ENCODE measurements at regions not wholly inside any gene's neighbourhood (a gene's known extent, or its start where the extent isn't known, plus 50 kb on each side); places are given as distances from the start of the nearest gene placed in this dataset.

- Histone ChIP-seq H3K27me3 (ENCODE audit: insufficient read depth, low read length) (no peaks in the 10 kb centered on the region), H3K4me3 (ENCODE audit: low read length in 2 of 2) (no peak overlapping the region), H3K9me3 (ENCODE audit: control insufficient read depth in 1 of 2, low read length in 2 of 2) (no peaks in the 10 kb centered on the region), H3K27ac (ENCODE audit: low read depth, low read length) (no peak overlapping the region), H3K36me3 (ENCODE audit: insufficient read depth, low read length) (no peaks in the 10 kb centered on the region), H3K4me1 (ENCODE audit: insufficient read depth, low read length) (no peaks in the 10 kb centered on the region)
- CTCF ChIA-PET (ENCODE audit: partially characterized antibody), result no interaction called here
- Mint-ChIP-seq H3K9me3 (peaks cover 0 to 4% (median 0%) of the 10 kb centered on the region in 8 donors), H3K27ac (no peak overlapping the region), H3K4me3 (no peak overlapping the region), H3K4me1 (no peaks in the 10 kb centered on the region), H3K27me3 (no peaks in the 10 kb centered on the region), H3K36me3 (no peaks in the 10 kb centered on the region)
- no peak for DNase-seq
- intact Hi-C loops (cut with micrococcal nuclease), result no loop called here
- POLR2A ChIA-PET (ENCODE audit: partially characterized antibody), result no interaction called here
These were observed 97.8 kb upstream of the PDE3A start for GRCh38 chr12:20270557-20270956.

GRCh38 chr12:20272161-20272560, 96.2 kb upstream of the PDE3A start:
- no peak for DNase-seq
- Mint-ChIP-seq H3K36me3 (no peaks in the 10 kb centered on the region), H3K9me3 (peaks cover 0 to 4% (median 0%) of the 10 kb centered on the region in 8 donors), H3K4me3 (no peak overlapping the region), H3K27ac (no peak overlapping the region), H3K4me1 (no peaks in the 10 kb centered on the region), H3K27me3 (no peaks in the 10 kb centered on the region)
- Histone ChIP-seq H3K27me3 (ENCODE audit: insufficient read depth, low read length) (no peaks in the 10 kb centered on the region), H3K4me3 (ENCODE audit: low read length in 2 of 2) (no peak overlapping the region), H3K27ac (ENCODE audit: low read depth, low read length) (no peak overlapping the region), H3K4me1 (ENCODE audit: insufficient read depth, low read length) (no peaks in the 10 kb centered on the region), H3K36me3 (ENCODE audit: insufficient read depth, low read length) (no peaks in the 10 kb centered on the region), H3K9me3 (ENCODE audit: control insufficient read depth in 1 of 2, low read length in 2 of 2) (no peaks in the 10 kb centered on the region)
- CTCF ChIA-PET (ENCODE audit: partially characterized antibody), result no interaction called here
- intact Hi-C loops (cut with micrococcal nuclease), result no loop called here
- POLR2A ChIA-PET (ENCODE audit: partially characterized antibody), result no interaction called here

- Mint-ChIP-seq H3K4me3 (no peak overlapping the region), H3K4me1 (no peaks in the 10 kb centered on the region), H3K9me3 (peaks cover 0 to 4% (median 0%) of the 10 kb centered on the region in 8 donors), H3K27me3 (no peaks in the 10 kb centered on the region), H3K36me3 (no peaks in the 10 kb centered on the region), H3K27ac (no peak overlapping the region)
- intact Hi-C loops (cut with micrococcal nuclease), result no loop called here
- Histone ChIP-seq H3K4me1 (ENCODE audit: insufficient read depth, low read length) (no peaks in the 10 kb centered on the region), H3K36me3 (ENCODE audit: insufficient read depth, low read length) (no peaks in the 10 kb centered on the region), H3K27ac (ENCODE audit: low read depth, low read length) (no peak overlapping the region), H3K9me3 (ENCODE audit: control insufficient read depth in 1 of 2, low read length in 2 of 2) (no peaks in the 10 kb centered on the region), H3K27me3 (ENCODE audit: insufficient read depth, low read length) (no peaks in the 10 kb centered on the region), H3K4me3 (ENCODE audit: low read length in 2 of 2) (no peak overlapping the region)
- ChIA-PET CTCF (ENCODE audit: partially characterized antibody) (no interaction called here), POLR2A (ENCODE audit: partially characterized antibody) (no interaction called here)
- no peak for DNase-seq
These were observed 95.5 kb upstream of the PDE3A start for GRCh38 chr12:20272801-20273200.

DNA sequence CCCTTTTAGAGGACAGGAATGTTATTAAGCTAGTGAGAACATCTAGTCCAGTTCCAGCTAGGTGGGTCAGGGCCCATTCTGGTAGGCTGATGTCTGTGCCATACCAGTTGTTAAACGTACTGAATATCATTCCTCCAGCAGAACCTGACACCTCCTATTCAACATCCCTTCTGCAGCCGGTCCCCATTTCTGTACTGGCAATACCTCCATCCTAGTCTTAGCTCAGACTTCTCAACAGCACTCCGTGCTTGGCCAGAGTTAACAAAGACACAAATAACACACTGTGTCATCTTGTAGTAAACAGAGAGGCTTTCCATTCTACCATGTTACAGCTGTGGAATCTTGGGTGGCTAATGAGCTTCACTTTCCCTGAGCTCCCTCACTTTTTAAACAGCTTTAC, 94.3 kb upstream of the PDE3A start:
- Histone ChIP-seq H3K4me1 (ENCODE audit: insufficient read depth, low read length) (no peaks in the 10 kb centered on the region), H3K27ac (ENCODE audit: low read depth, low read length) (no peak overlapping the region), H3K9me3 (ENCODE audit: control insufficient read depth in 1 of 2, low read length in 2 of 2) (no peaks in the 10 kb centered on the region), H3K36me3 (ENCODE audit: insufficient read depth, low read length) (no peaks in the 10 kb centered on the region), H3K4me3 (ENCODE audit: low read length in 2 of 2) (no peak overlapping the region), H3K27me3 (ENCODE audit: insufficient read depth, low read length) (no peaks in the 10 kb centered on the region)
- Mint-ChIP-seq H3K36me3 (no peaks in the 10 kb centered on the region), H3K9me3 (peaks cover 0 to 3% (median 0%) of the 10 kb centered on the region in 8 donors), H3K27ac (no peak overlapping the region), H3K4me3 (no peak overlapping the region), H3K27me3 (no peaks in the 10 kb centered on the region), H3K4me1 (no peaks in the 10 kb centered on the region)
- ChIA-PET POLR2A (ENCODE audit: partially characterized antibody) (no interaction called here), CTCF (ENCODE audit: partially characterized antibody) (no interaction called here)
- intact Hi-C loops (cut with micrococcal nuclease), result no loop called here
- DNase-seq, result no peak

GRCh38 chr12:20278276-20278675, 90.1 kb upstream of the PDE3A start:
- no peak for DNase-seq
- H3K36me3 ChIP-seq (ENCODE audit: insufficient read depth, low read length), result no peaks in the 10 kb centered on the region
- no peaks in the 10 kb centered on the region for H3K27me3 ChIP-seq (ENCODE audit: insufficient read depth, low read length)
- Mint-ChIP-seq H3K27ac (no peak overlapping the region), H3K4me3 (no peak overlapping the region), H3K27me3 (no peaks in the 10 kb centered on the region), H3K9me3 (no peaks in the 10 kb centered on the region), H3K4me1 (no peaks in the 10 kb centered on the region), H3K36me3 (no peaks in the 10 kb centered on the region)
- CTCF ChIA-PET (ENCODE audit: partially characterized antibody), result no interaction called here
- no peak overlapping the region for H3K4me3 ChIP-seq (ENCODE audit: low read length in 2 of 2)
- POLR2A ChIA-PET (ENCODE audit: partially characterized antibody), result no interaction called here
- no peaks in the 10 kb centered on the region for H3K9me3 ChIP-seq (ENCODE audit: control insufficient read depth in 1 of 2, low read length in 2 of 2)
- no peaks in the 10 kb centered on the region for H3K4me1 ChIP-seq (ENCODE audit: insufficient read depth, low read length)
- H3K27ac ChIP-seq (ENCODE audit: low read depth, low read length), result no peak overlapping the region
- intact Hi-C loops (cut with micrococcal nuclease), result no loop called here

- no peaks in the 10 kb centered on the region for H3K4me1 Mint-ChIP-seq
These were observed 87.8 kb upstream of the PDE3A start for GRCh38 chr12:20280515-20280914.

GRCh38 chr12:20282401-20282800, 85.9 kb upstream of the PDE3A start:
- no peak for DNase-seq
- Histone ChIP-seq H3K36me3 (ENCODE audit: insufficient read depth, low read length) (no peaks in the 10 kb centered on the region), H3K4me3 (ENCODE audit: low read length in 2 of 2) (no peak overlapping the region), H3K27me3 (ENCODE audit: insufficient read depth, low read length) (no peaks in the 10 kb centered on the region), H3K9me3 (ENCODE audit: control insufficient read depth in 1 of 2, low read length in 2 of 2) (no peaks in the 10 kb centered on the region), H3K27ac (ENCODE audit: low read depth, low read length) (no peak overlapping the region), H3K4me1 (ENCODE audit: insufficient read depth, low read length) (no peaks in the 10 kb centered on the region)
- Mint-ChIP-seq H3K9me3 (peaks cover 0 to 3% (median under 1%) of the 10 kb centered on the region in 8 donors), H3K27me3 (no peaks in the 10 kb centered on the region), H3K27ac (no peak overlapping the region), H3K36me3 (no peaks in the 10 kb centered on the region), H3K4me3 (no peak overlapping the region), H3K4me1 (no peaks in the 10 kb centered on the region)
- POLR2A ChIA-PET (ENCODE audit: partially characterized antibody), result no interaction called here
- CTCF ChIA-PET (ENCODE audit: partially characterized antibody), result no interaction called here
- intact Hi-C loops (cut with micrococcal nuclease), result no loop called here

More at GRCh38 chr12:20280515-20280914, 87.8 kb upstream of the PDE3A start:
- Histone ChIP-seq H3K27ac (ENCODE audit: low read depth, low read length) (no peak overlapping the region), H3K36me3 (ENCODE audit: insufficient read depth, low read length) (no peaks in the 10 kb centered on the region), H3K4me3 (ENCODE audit: low read length in 2 of 2) (no peak overlapping the region), H3K4me1 (ENCODE audit: insufficient read depth, low read length) (no peaks in the 10 kb centered on the region), H3K27me3 (ENCODE audit: insufficient read depth, low read length) (no peaks in the 10 kb centered on the region), H3K9me3 (ENCODE audit: control insufficient read depth in 1 of 2, low read length in 2 of 2) (no peaks in the 10 kb centered on the region)
- ChIA-PET POLR2A (ENCODE audit: partially characterized antibody) (no interaction called here), CTCF (ENCODE audit: partially characterized antibody) (no interaction called here)
- no peaks in the 10 kb centered on the region for H3K36me3 Mint-ChIP-seq
- no peak overlapping the region for H3K27ac Mint-ChIP-seq
- no peaks in the 10 kb centered on the region for H3K9me3 Mint-ChIP-seq
- no peaks in the 10 kb centered on the region for H3K27me3 Mint-ChIP-seq
- intact Hi-C loops (cut with micrococcal nuclease), result no loop called here
- DNase-seq, result no peak
- H3K4me3 Mint-ChIP-seq, result no peak overlapping the region

DNA sequence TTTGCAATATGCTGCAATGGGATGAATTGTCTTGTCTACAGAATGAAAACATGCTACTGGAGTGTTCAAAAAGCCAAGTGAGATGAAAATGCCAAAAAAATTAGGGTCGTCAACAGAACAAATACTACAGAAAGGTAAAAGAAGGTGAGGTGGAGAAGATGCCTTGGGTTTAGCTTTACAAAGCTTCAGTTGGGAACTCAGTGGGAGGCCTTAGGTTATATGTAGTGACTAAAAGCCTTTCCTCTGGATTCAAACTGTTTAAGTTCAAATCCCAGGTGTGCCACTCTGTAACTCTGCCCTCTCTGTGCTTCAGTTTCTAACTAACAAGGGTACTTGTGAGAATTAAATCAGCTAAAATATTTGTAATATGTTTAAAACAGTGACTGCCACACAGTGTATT, 84.9 kb upstream of the PDE3A start:
- Histone ChIP-seq H3K9me3 (ENCODE audit: control insufficient read depth in 1 of 2, low read length in 2 of 2) (no peaks in the 10 kb centered on the region), H3K27ac (ENCODE audit: low read depth, low read length) (no peak overlapping the region), H3K4me1 (ENCODE audit: insufficient read depth, low read length) (no peaks in the 10 kb centered on the region), H3K27me3 (ENCODE audit: insufficient read depth, low read length) (no peaks in the 10 kb centered on the region), H3K36me3 (ENCODE audit: insufficient read depth, low read length) (no peaks in the 10 kb centered on the region), H3K4me3 (ENCODE audit: low read length in 2 of 2) (no peak overlapping the region)
- H3K27ac Mint-ChIP-seq, result no peak overlapping the region
- H3K9me3 Mint-ChIP-seq, result peaks cover 0 to 3% (median 2%) of the 10 kb centered on the region in 8 donors
- H3K4me3 Mint-ChIP-seq, result no peak overlapping the region
- H3K27me3 Mint-ChIP-seq, result no peaks in the 10 kb centered on the region
- intact Hi-C loops (cut with micrococcal nuclease), result no loop called here
- H3K4me1 Mint-ChIP-seq, result no peaks in the 10 kb centered on the region
- H3K36me3 Mint-ChIP-seq, result no peaks in the 10 kb centered on the region
- POLR2A ChIA-PET (ENCODE audit: partially characterized antibody), result no interaction called here
- DNase-seq, result no peak
- CTCF ChIA-PET (ENCODE audit: partially characterized antibody), result no interaction called here

All from CD4-positive, alpha-beta memory T cell (primary cell).